ENCODE measurements at regions not wholly inside any gene's neighbourhood (a gene's known extent, or its start where the extent isn't known, plus 50 kb on each side); places are given as distances from the start of the nearest gene placed in this dataset.

DNA sequence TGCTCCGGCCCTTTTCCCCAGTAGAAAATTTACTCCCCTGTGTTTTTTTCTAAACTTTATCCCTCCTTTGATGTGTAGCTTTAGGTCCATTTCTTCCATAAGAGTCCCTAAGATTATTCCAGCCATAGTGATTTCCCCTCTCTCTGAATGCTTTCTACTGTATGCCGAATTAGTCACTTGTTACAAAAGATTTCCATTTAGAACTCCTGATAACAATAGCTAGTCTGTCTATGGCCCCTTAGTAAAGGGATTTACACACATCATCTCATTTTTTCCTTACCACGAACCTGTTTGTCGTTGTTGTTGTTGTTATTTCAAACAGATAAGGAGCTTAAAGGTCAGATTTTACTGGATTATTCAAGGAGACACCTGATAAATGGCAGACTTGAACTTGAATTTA is 256.1 kb downstream of the PAX3 start:
- Histone ChIP-seq H3K27ac (ENCODE audit: insufficient read depth, low read length) (no peak overlapping the region), H3K4ac (ENCODE audit: low read depth, low read length) (no peak overlapping the region), H4K8ac (ENCODE audit: low read depth in 2 of 2, low read length in 2 of 2) (no peak overlapping the region), H2AFZ (replicated peaks; ENCODE audit: low read length, poor library complexity) (no peak overlapping the region), H4K20me1 (ENCODE audit: insufficient read depth, low read length) (no peaks in the 10 kb centered on the region), H3K4me2 (ENCODE audit: low read depth, low read length) (no peak overlapping the region), H2AK9ac (replicated peaks; ENCODE audit: low read depth, low read length, poor library complexity) (no peak overlapping the region), H2AK5ac (ENCODE audit: low read depth, low read length) (no peak overlapping the region), H2BK5ac (ENCODE audit: low read depth, low read length, poor library complexity, severe bottlenecking) (no peak overlapping the region), H3K14ac (replicated peaks; ENCODE audit: low read depth, low read length) (no peak overlapping the region), H3K18ac (ENCODE audit: low read depth, low read length) (no peak overlapping the region), H3K23ac (ENCODE audit: low read depth, low read length) (no peak overlapping the region), H2BK120ac (ENCODE audit: low read depth, low read length) (no peak overlapping the region), H4K91ac (ENCODE audit: insufficient read depth, low read depth, low read length) (no peak overlapping the region), H3K9ac (ENCODE audit: low read depth, low read length) (no peak overlapping the region), H3K9me3 (ENCODE audit: control insufficient read depth, insufficient read depth, low read length) (no peaks in the 10 kb centered on the region), H3K56ac (ENCODE audit: extremely low read depth, insufficient read depth, low read length) (no peak overlapping the region), H3K79me1 (ENCODE audit: low read depth in 1 of 2, low read length in 2 of 2) (no peaks in the 10 kb centered on the region), H2BK20ac (ENCODE audit: low read depth, low read length) (no peak overlapping the region), H3K27me3 (ENCODE audit: control insufficient read depth, insufficient read depth, low read length) (no peaks in the 10 kb centered on the region), H3K4me1 (ENCODE audit: control insufficient read depth, insufficient read depth, low read length) (no peaks in the 10 kb centered on the region), H3K9me1 (ENCODE audit: insufficient read depth, low read length) (no peaks in the 10 kb centered on the region), H4K5ac (ENCODE audit: low read depth, low read length) (no peak overlapping the region), H3K4me3 (ENCODE audit: insufficient read depth, low read depth, low read length) (no peak overlapping the region), H2BK15ac (ENCODE audit: low read depth, low read length) (no peak overlapping the region), H3K36me3 (ENCODE audit: control insufficient read depth, insufficient read depth, low read length) (no peaks in the 10 kb centered on the region)
- WGBS, 2 experiments (ENCODE audit: extremely low coverage in 2 of 2, insufficient read length in 1 of 2), result no CpG with 5 or more reads among the region's 4 CpGs
- ATAC-seq (ENCODE audit: low read depth) (no peak), DNase-seq (no peak)
- CTCF ChIA-PET, result interaction anchor here (1.6 kb wide), 1 partner anchor 19 kb away, joined by 5 read pairs; no protein-coding TSS in a partner anchor
- TF ChIP-seq BHLHE40 (IDR thresholded peaks at IDR 0.05; ENCODE audit: low read depth, low read length) (no peak), SMC3 (IDR thresholded peaks at IDR 0.05; ENCODE audit: low read depth, low read length) (no peak), CTCF (conservative IDR thresholded peaks at IDR 0.05; ENCODE audit: low read depth, low read length) (no peak), USF2 (IDR thresholded peaks at IDR 0.05; ENCODE audit: low read depth, low read length) (no peak), RFX5 (IDR thresholded peaks at IDR 0.05; ENCODE audit: low read depth, low read length) (no peak), POLR2A (IDR thresholded peaks at IDR 0.05; ENCODE audit: low read depth, low read length) (no peak), RAD21 (IDR thresholded peaks at IDR 0.05; ENCODE audit: low read length) (no peak), MXI1 (IDR thresholded peaks at IDR 0.05; ENCODE audit: borderline replicate concordance, low read depth, low read length) (no peak)
- TF ChIP-seq, protein P1, sequence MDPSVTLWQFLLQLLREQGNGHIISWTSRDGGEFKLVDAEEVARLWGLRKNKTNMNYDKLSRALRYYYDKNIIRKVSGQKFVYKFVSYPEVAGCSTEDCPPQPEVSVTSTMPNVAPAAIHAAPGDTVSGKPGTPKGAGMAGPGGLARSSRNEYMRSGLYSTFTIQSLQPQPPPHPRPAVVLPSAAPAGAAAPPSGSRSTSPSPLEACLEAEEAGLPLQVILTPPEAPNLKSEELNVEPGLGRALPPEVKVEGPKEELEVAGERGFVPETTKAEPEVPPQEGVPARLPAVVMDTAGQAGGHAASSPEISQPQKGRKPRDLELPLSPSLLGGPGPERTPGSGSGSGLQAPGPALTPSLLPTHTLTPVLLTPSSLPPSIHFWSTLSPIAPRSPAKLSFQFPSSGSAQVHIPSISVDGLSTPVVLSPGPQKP (IDR thresholded peaks at IDR 0.05; ENCODE audit: borderline replicate concordance, low read depth, low read length), result no peak
- intact Hi-C loops (cut with micrococcal nuclease) (no loop called here), dilution Hi-C loops (cut with HindIII; ENCODE audit: low sequenced_read_pairs, unreplicated experiment) (no loop called here), in situ Hi-C loops (cut with MboI; ENCODE audit: low sequenced_read_pairs) (no loop called here)
- no TSS peak for BruUV-seq (replicated peaks)
- POLR2A ChIA-PET (ENCODE audit: unreplicated experiment), result no interaction called here
